Activated T-cell treated with anti-CD3 and anti-CD28 coated beads, Interleukin-2, amount 50 U/mL, for 4 hours (primary cell): ENCODE measurements at regions not wholly inside any gene's neighbourhood (a gene's known extent, or its start where the extent isn't known, plus 50 kb on each side); places are given as distances from the start of the nearest gene placed in this dataset.

Source experiments
- ATAC-seq, 2 donors: fragments of 200-7000 bp; cut with Tn5 transposase; one replicate each; pipeline ENCODE4 v1.10.0; 2021
- DNase-seq: peaks from one replicate; pipeline ENCODE4 v3.0.0-alpha.2; 2020
- H3K27me3 Mint-ChIP-seq: one replicate; pipeline ENCODE4 v1.8.0; 2021; ENCODE audit warnings: low read depth, mixed read lengths
- H3K36me3 Mint-ChIP-seq: one replicate; pipeline ENCODE4 v1.8.0; 2022; ENCODE audit warnings: mixed read lengths; ENCODE audit not compliant: insufficient read depth
- H3K4me1 Mint-ChIP-seq: one replicate; pipeline ENCODE4 v1.8.0; 2021; ENCODE audit warnings: low read depth, mixed read lengths
- H3K4me3 Mint-ChIP-seq: one replicate; pipeline ENCODE4 v1.8.0; 2021; ENCODE audit warnings: mild to moderate bottlenecking, moderate library complexity, mixed read lengths
- H3K9me3 Mint-ChIP-seq: one replicate; pipeline ENCODE4 v1.8.0; 2021; ENCODE audit warnings: mixed read lengths

DNA sequence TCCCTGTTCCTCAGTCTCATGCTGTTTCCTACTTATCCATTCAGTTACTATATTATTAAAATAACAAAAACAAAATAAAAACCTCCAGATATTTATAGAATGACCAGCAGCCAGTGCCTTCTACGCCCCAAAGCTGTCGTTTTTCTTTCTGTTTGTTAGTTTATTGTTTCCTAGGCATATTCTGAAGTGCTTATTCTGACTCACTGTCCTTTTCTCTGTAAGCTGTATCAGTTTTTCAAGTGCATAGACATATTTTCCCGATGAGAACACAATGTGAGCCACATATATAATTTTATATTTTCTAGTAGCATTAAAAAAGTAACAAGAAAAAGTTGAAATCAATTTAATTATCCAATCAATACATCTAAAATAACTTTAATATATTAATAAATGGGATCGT lies 2158.6 kb upstream of the TENM3 start:
- H3K4me1 Mint-ChIP-seq: no peaks in the 10 kb centered on the region
- H3K36me3 Mint-ChIP-seq: no peaks in the 10 kb centered on the region
- H3K4me3 Mint-ChIP-seq: no peak overlapping the region
- DNase-seq (no peak), ATAC-seq (no peak)
- no peaks in the 10 kb centered on the region for H3K9me3 Mint-ChIP-seq
- H3K27me3 Mint-ChIP-seq: no peaks in the 10 kb centered on the region

DNA sequence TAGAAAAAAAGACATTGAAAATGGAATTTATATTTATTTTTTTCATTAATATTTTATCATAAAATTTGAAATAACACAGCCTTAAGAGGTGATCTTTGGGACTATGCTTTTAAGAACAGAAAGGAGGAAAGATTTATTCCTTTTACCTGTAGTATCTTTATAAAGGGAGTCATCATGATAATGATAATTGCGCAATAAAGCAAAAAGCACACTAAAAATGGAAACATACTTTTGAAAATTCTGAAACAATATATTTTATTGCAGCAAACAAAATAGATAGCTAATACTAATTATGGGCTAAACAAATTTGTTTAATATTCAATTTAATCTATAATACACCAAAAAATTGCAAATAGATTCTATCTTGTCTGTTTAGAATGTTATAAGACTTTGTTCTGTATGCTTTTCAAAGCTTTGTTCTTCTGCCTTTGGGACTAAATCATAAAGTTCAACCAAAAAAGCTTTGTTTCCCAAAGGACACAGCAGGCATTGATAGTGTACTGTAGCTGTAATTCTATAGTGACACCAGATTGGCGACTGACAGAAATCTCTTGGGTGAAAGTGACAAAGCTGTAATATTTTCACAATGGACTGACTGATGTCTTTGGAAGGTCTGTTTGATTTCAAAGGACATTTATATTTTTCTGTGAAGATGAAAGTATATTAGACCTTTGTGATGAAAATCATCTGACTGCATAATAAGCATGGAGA lies 2156.6 kb upstream of the TENM3 start:
- H3K27me3 Mint-ChIP-seq: no peaks in the 10 kb centered on the region
- DNase-seq (no peak), ATAC-seq (no peak)
- no peak overlapping the region for H3K4me3 Mint-ChIP-seq
- H3K36me3 Mint-ChIP-seq: no peaks in the 10 kb centered on the region
- H3K9me3 Mint-ChIP-seq: no peaks in the 10 kb centered on the region
- H3K4me1 Mint-ChIP-seq: no peaks in the 10 kb centered on the region

DNA sequence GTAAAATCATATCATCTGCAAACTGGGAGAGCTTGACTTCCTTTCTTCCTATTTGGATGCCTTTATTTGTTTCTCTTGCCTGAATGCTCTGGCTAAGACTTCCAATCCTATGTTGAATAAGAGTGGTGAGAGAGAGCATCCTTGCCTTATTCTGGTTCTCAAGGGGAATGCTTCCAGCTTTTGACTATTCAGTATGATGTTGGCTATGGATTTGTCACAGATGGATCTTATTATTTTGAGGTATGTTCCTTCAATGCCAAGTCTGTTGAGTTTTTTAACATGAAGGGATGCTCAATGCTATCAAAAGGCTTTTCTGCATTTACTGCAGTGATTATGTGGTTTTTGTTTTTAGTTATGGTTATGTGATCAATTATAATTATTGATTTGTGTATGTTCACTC lies 2144.6 kb upstream of the TENM3 start:
- H3K36me3 Mint-ChIP-seq: no peaks in the 10 kb centered on the region
- H3K9me3 Mint-ChIP-seq: peaks cover 13% of the 10 kb centered on the region
- H3K4me1 Mint-ChIP-seq: no peaks in the 10 kb centered on the region
- DNase-seq: no peak
- H3K27me3 Mint-ChIP-seq: no peaks in the 10 kb centered on the region
- no peak overlapping the region for H3K4me3 Mint-ChIP-seq
- no peak for ATAC-seq

DNA sequence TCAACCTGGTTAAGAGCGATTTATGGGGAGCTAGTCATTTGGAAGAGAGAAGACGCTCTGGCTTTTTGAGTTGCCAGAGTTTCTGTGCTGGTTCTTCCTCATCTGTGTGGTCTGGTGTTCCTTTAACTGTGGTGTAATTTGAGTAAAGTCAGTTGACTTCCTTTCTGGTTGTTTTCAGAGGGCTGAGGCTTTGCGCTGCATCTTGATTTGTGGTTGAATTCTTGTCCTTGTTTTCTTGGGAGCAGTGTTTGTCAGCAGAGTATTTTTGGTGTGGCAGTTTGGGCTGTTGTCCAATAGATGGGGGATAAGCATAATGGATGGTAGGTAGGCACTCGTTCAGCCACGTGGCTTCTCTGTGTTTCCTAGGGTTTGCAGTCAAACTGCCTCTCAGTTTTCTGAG lies 2143.2 kb upstream of the TENM3 start:
- ATAC-seq (no peak), DNase-seq (no peak)
- H3K4me3 Mint-ChIP-seq: no peak overlapping the region
- no peaks in the 10 kb centered on the region for H3K27me3 Mint-ChIP-seq
- peaks cover 13% of the 10 kb centered on the region for H3K9me3 Mint-ChIP-seq
- H3K4me1 Mint-ChIP-seq: no peaks in the 10 kb centered on the region
- no peaks in the 10 kb centered on the region for H3K36me3 Mint-ChIP-seq

DNA sequence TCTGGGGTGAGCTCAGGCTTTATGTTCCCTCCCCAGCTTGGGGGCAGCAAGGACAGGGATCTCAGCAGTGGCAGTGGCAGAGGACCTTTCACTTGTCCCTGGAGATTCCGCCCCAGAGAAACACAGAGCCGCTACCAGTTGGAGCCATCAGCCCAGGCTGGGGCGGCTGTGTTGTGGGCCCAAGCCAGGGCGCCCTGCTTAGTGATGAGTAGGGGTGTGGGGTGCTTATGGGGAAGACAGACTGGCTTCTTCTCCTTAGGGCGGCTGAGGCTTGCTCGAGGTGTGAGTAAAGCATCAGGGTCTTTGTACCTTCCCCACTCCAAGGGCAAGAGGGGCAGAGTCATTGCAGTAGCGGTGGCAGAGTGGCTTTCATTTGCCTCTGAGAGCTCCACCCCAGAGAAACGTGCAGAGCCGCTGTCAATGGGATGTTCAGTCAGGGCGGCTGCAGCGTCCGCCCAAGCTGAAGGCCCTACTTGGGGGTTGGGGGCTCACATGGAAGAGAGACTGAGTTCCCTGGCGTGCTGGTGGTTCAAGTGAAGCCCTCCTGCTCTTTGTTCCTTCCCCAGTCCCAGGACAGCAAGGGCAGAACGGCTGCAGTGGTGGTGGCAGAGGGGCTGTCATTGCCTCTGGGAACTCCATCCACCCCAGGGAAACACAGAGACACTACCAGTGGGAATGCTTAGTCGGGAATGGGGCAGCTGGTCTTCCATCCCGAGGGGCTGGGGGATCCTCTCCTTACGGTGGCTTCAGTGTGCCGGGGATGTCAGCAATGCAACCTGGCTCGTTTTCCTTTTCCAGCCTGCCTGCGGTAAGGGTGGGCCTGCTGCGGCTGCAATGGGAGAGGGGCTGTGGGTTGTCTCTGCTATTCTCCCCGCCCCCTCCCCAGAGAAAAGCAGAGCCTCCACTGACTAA lies 2142.5 kb upstream of the TENM3 start:
- Mint-ChIP-seq H3K9me3 (peaks cover 13% of the 10 kb centered on the region), H3K4me3 (no peak overlapping the region), H3K4me1 (no peaks in the 10 kb centered on the region), H3K27me3 (no peaks in the 10 kb centered on the region), H3K36me3 (no peaks in the 10 kb centered on the region)
- no peak for ATAC-seq
- no peak for DNase-seq

DNA sequence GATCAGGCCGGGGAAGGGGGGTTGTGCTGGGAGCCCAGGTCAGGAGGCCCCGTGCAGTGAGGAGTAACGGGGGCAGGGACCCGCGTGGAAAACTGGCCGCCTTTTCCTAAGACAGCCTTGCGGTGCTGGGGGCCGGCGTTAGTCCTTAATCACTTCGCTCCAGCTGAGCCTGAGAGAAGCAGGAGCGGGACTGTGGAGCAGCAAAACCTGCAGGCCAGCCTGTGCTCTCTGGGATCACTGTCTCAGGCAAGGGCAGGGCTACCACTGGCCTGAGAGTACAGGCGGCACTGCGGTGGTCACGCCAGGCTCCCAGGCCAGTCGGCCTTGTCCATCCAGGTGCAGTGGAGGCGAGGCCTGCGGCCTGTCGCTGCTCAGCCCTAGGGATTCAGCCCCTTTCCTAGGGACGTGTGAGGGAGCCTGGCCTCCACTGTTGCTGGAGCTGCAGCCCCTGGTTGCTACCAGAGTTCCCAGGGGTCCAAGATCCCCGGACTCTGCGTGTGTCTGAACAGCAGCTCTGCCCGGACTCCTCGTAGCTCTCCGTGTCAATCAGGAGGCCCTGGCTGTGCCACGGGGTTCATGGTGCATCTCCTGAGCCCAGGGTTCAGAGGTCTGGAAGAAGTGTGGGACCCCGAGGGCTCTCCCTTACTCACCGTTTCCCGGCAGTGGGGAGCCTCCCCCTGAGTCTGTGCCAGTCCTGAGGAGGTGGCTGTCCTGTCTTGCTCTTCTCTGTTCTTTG lies 2141.7 kb upstream of the TENM3 start:
- Mint-ChIP-seq H3K4me3 (no peak overlapping the region), H3K4me1 (no peaks in the 10 kb centered on the region), H3K9me3 (peaks cover 16% of the 10 kb centered on the region), H3K36me3 (no peaks in the 10 kb centered on the region), H3K27me3 (no peaks in the 10 kb centered on the region)
- ATAC-seq (no peak), DNase-seq (no peak)

DNA sequence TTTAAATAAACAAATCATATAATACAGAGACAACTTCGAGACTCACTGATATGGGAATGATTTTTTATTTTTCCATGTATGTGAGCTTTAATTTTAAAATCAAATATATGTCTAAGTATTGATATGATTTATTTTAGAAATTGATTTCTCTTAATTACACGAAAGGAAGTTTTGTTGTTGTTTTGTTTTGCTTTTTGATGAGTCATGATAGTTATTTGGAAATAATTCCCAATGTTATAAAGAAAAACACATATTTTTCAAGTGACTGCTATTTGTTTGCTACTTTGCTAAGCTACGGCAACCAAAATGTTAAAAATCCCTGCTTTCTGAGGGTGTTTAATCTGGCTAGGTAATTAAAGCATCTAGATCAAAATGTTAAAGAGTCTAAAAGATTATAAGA lies 2139.4 kb upstream of the TENM3 start:
- no peak for ATAC-seq
- no peak overlapping the region for H3K4me3 Mint-ChIP-seq

DNA sequence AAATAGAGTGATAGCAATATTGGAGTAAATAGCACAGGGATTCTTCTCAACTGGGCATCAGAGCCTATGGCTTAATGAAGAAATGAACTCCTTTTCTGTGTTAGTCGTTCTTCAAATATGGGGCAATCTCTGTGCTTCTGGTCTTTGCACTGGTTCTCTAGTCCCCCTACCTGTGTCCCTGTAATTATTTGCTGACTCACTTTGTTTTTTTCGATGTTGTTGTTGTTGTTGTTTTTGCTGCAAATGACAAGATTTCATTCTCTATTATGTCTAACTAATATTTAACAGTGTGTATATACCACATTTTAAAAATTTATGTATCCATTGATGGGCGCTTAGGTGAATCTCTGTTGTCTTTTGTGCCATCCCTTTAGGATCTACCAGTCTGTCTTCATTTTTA lies 2137.8 kb upstream of the TENM3 start:
- H3K4me3 Mint-ChIP-seq: no peak overlapping the region
- H3K4me1 Mint-ChIP-seq: no peaks in the 10 kb centered on the region
- ATAC-seq (no peak), DNase-seq (no peak)
- H3K27me3 Mint-ChIP-seq: no peaks in the 10 kb centered on the region
- peaks cover 16% of the 10 kb centered on the region for H3K9me3 Mint-ChIP-seq
- no peaks in the 10 kb centered on the region for H3K36me3 Mint-ChIP-seq

More for the DNA sequence above, 2139.4 kb upstream of the TENM3 start:
- Mint-ChIP-seq H3K4me1 (no peaks in the 10 kb centered on the region), H3K9me3 (peaks cover 20% of the 10 kb centered on the region), H3K36me3 (no peaks in the 10 kb centered on the region), H3K27me3 (no peaks in the 10 kb centered on the region)
- DNase-seq: no peak

DNA sequence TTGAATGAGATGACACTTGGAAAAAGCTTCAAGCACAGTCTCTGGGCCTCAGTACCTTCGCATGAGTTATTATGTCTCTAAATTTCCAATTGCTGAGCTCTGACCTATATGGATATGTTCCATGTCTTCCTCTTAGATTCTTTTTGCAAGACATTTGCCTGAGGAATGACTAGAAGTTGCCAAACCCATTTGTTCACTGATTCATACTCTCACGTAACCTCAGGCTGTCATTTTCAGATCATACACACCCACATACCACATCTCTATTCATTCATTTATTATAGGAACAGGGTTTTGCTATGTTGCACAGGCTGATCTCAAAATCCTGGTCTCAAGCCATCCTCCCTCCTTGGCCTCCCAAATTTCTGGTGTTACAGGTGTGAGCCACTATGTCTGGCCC lies 2137.1 kb upstream of the TENM3 start:
- H3K4me1 Mint-ChIP-seq: no peaks in the 10 kb centered on the region
- no peaks in the 10 kb centered on the region for H3K36me3 Mint-ChIP-seq
- H3K4me3 Mint-ChIP-seq: no peak overlapping the region
- no peaks in the 10 kb centered on the region for H3K27me3 Mint-ChIP-seq
- ATAC-seq (no peak), DNase-seq (no peak)
- H3K9me3 Mint-ChIP-seq: peaks cover 20% of the 10 kb centered on the region

DNA sequence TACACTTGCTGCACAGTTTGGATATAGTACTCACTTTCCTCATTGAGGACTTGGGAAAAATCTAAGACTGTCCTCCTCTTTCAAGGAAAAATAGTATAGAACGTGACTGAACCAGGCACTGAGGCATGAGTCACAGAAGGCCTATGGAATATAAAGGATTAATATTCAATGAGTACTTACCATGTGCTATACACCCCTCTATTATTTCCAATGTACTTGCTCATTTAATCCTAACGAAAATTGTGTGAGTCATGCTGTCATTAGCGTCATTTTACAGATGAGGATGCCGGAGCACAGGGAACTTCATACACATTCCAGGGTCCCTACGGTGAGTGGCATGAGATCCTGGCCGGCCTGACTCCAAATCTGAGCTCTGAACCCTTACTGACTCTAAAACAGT lies 2136.2 kb upstream of the TENM3 start:
- peaks cover 24% of the 10 kb centered on the region for H3K9me3 Mint-ChIP-seq
- DNase-seq: no peak
- H3K27me3 Mint-ChIP-seq: no peaks in the 10 kb centered on the region
- ATAC-seq: no peak
- H3K4me3 Mint-ChIP-seq: no peak overlapping the region
- no peaks in the 10 kb centered on the region for H3K36me3 Mint-ChIP-seq
- no peaks in the 10 kb centered on the region for H3K4me1 Mint-ChIP-seq

DNA sequence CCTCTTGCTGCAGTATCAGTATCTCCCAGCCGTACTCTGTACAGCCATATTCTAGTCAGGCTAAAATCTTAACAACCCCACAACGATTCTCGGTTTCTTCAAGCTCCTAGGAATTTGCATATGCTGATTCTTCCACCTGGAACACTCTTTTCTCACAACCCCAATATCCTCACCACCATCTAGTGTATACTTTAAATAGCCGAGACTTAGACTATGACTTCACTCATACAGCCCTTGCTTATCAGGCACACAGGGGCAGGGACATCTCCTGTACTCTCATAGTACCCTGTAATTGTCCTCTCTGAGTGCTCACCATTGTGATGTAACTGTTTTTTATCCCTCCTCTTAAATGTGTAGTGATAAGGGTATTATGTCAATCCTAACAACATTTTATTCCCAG lies 2126.4 kb upstream of the TENM3 start:
- ATAC-seq (no peak), DNase-seq (no peak)
- H3K27me3 Mint-ChIP-seq: no peaks in the 10 kb centered on the region
- no peaks in the 10 kb centered on the region for H3K4me1 Mint-ChIP-seq
- peaks cover 12% of the 10 kb centered on the region for H3K9me3 Mint-ChIP-seq
- H3K36me3 Mint-ChIP-seq: no peaks in the 10 kb centered on the region
- H3K4me3 Mint-ChIP-seq: no peak overlapping the region

DNA sequence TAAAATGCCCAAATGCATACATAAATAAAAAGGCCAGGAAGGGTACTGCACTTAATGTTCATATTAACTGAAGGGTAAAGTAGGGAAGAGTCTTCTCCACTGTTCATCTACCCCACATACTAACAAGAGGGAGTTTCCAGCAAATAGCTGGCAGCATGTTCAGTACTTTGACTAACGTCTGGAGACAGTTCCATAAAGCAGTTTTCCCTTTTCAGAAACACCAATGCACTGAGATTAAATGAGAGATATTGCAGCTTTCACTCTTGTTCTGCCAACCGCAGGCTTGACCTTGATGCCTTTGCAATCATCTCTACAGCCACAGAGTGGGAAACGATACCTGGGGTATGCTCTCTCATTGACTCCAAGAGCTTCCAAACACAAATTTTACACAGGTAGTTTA lies 2123.1 kb upstream of the TENM3 start:
- no peaks in the 10 kb centered on the region for H3K4me1 Mint-ChIP-seq
- H3K4me3 Mint-ChIP-seq: no peak overlapping the region
- H3K36me3 Mint-ChIP-seq: no peaks in the 10 kb centered on the region
- peaks cover 13% of the 10 kb centered on the region for H3K9me3 Mint-ChIP-seq
- no peak for ATAC-seq
- DNase-seq: no peak
- H3K27me3 Mint-ChIP-seq: no peaks in the 10 kb centered on the region

DNA sequence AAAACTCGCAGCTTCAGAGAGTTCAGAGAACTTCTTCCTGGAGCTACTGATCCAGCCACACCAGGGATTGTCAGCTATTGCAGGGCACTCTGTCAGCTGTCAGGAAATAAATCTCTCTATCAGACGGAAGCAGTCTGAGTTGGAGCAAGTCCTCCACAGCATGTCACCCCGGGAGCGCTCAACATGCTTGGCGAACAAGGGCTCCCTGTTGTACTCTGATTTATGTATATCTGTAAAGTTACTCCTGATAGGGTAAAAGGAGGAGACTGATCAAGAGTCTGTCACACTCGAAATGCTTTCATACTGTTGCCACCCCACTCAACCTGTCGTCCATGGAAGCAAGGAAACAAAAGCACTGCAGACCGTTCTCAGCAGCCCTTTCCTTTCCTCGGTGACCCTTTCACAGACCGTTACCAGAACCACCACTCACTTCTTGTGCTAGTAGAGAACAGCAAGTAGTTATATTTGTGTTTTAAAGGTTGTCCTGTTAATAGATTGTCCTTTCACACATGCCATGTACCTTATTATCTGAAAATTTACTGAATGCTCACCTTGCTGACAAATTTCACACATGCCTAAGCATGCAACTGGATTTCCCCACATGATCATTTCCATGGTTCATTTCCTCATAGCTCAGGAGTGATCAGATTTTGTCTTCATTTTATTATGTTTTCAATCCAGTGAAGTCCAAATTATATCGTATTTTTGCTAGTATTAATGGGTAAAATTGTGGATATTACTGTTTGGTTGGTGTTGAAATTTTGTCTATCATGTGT lies 2108.9 kb upstream of the TENM3 start:
- H3K4me1 Mint-ChIP-seq: no peaks in the 10 kb centered on the region
- DNase-seq (no peak), ATAC-seq (no peak)
- H3K4me3 Mint-ChIP-seq: no peak overlapping the region
- H3K36me3 Mint-ChIP-seq: no peaks in the 10 kb centered on the region
- H3K9me3 Mint-ChIP-seq: peaks cover 6% of the 10 kb centered on the region
- no peaks in the 10 kb centered on the region for H3K27me3 Mint-ChIP-seq

DNA sequence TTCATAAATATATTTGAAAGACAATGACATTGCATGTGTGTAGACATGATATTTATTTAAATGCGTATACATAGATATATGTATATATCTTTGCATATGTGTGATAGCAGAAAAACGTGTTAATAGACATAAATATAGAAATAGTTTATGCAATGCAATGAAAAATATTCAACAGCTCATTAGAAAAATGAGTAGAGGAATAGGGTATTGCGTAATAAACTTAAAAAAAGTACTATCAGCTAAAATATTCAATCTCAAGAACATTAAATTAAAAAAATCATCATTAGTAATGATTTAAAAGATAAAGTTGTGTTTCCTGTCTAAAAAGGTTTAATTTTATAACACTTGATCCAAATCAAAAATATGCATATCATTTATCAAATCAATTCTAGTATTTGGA lies 2101.5 kb upstream of the TENM3 start:
- H3K4me3 Mint-ChIP-seq: no peak overlapping the region
- ATAC-seq (no peak), DNase-seq (no peak)
- H3K27me3 Mint-ChIP-seq: no peaks in the 10 kb centered on the region
- H3K4me1 Mint-ChIP-seq: no peaks in the 10 kb centered on the region
- peaks cover 3% of the 10 kb centered on the region for H3K9me3 Mint-ChIP-seq
- no peaks in the 10 kb centered on the region for H3K36me3 Mint-ChIP-seq
